RWPE2 (cell line): ENCODE measurements at regions not wholly inside any gene's neighbourhood (a gene's known extent, or its start where the extent isn't known, plus 50 kb on each side); places are given as distances from the start of the nearest gene placed in this dataset.
"Not testable (repeated sequence)": the region's sequence is repeated elsewhere in the genome, so short reads cannot be mapped to it uniquely, and the experiment has no call there.

Experiments used
- ATAC-seq: fragments of 200-7000 bp; cut with Tn5 transposase; 3 replicates; pipeline ENCODE4 v1.9.1; 2021; ENCODE audit warnings: low read depth
- DNase-seq: peaks from one replicate; pipeline ENCODE4 v3.0.0-alpha.2; 2020; ENCODE audit warnings: low spot score
- H3K27ac ChIP-seq: fragments of 450-650 bp; 2 replicates; pipeline ENCODE4 v1.5.1; 2017; ENCODE audit warnings: mild to moderate bottlenecking; ENCODE audit not compliant: poor library complexity, severe bottlenecking
- H3K27me3 ChIP-seq: fragments of 250-450 bp; sonication (Bioruptor Pico); 2 replicates; pipeline ENCODE4 v1.5.1; 2021; ENCODE audit warnings: mild to moderate bottlenecking, moderate library complexity; ENCODE audit not compliant: insufficient read depth, poor library complexity, severe bottlenecking
- H3K36me3 ChIP-seq: fragments of 250-450 bp; sonication (Bioruptor Pico); 2 replicates; pipeline ENCODE4 v1.5.1; 2020; ENCODE audit warnings: low read depth, mild to moderate bottlenecking, moderate library complexity
- H3K4me1 ChIP-seq: fragments of 250-450 bp; sonication (Bioruptor Pico); 2 replicates; pipeline ENCODE4 v1.5.1; 2021; ENCODE audit warnings: mild to moderate bottlenecking, moderate library complexity; ENCODE audit not compliant: insufficient read depth, poor library complexity, severe bottlenecking
- H3K4me3 ChIP-seq: fragments of 250-450 bp; sonication (Bioruptor Pico); 2 replicates; pipeline ENCODE4 v1.5.1; 2021; ENCODE audit warnings: mild to moderate bottlenecking, moderate library complexity; ENCODE audit not compliant: severe bottlenecking
- H3K9me3 ChIP-seq: fragments of 250-450 bp; sonication (Bioruptor Pico); 2 replicates; pipeline ENCODE4 v1.5.1; 2021; ENCODE audit warnings: mild to moderate bottlenecking, moderate library complexity; ENCODE audit not compliant: severe bottlenecking
- CTCF ChIP-seq: fragments of 450-650 bp; IDR thresholded peaks from one replicate; pipeline ENCODE4 v1.5.1; 2017; ENCODE audit warnings: mild to moderate bottlenecking, moderate library complexity; ENCODE audit not compliant: poor library complexity, severe bottlenecking

DNA sequence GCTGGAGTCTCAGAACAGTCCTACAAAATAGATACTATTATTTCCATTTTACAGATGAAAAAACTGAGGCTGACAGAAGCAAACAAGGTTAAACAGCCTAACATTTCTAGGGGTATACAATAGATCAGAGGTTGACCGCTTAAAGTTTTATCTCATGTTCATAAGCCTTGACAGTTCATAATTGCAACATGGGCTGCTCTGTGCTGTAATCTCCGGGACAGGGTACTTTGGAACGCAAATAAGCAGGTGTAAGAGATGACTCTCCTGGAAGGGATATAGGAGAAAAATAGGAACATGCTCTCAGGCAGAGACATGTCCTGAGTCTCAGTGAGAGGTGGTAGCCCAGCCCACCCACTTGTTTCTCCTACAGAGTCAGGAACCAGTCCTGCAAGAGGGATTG is 72.8 kb upstream of the RBM19 start:
- H3K4me3 ChIP-seq = no peak overlapping the region
- H3K36me3 ChIP-seq = no peaks in the 10 kb centered on the region
- TF ChIP-seq CTCF = no peak
- H3K4me1 ChIP-seq = no peaks in the 10 kb centered on the region
- H3K27ac ChIP-seq = no peak overlapping the region
- ATAC-seq (no peak), DNase-seq (no peak)
- no peaks in the 10 kb centered on the region for H3K27me3 ChIP-seq
- no peaks in the 10 kb centered on the region for H3K9me3 ChIP-seq

- DNase-seq (no peak), ATAC-seq (no peak)
- TF ChIP-seq CTCF = no peak
- Histone ChIP-seq H3K9me3 (no peaks in the 10 kb centered on the region), H3K4me1 (no peaks in the 10 kb centered on the region), H3K27me3 (no peaks in the 10 kb centered on the region), H3K4me3 (no peak overlapping the region), H3K27ac (no peak overlapping the region), H3K36me3 (no peaks in the 10 kb centered on the region)
These were observed 66.7 kb upstream of the RBM19 start for GRCh38 chr12:114032801-114033200.

- Histone ChIP-seq H3K36me3 (no peaks in the 10 kb centered on the region), H3K4me3 (no peak overlapping the region), H3K27me3 (no peaks in the 10 kb centered on the region), H3K27ac (no peak overlapping the region), H3K4me1 (no peaks in the 10 kb centered on the region), H3K9me3 (no peaks in the 10 kb centered on the region)
- no peak for TF ChIP-seq CTCF
- ATAC-seq (no peak), DNase-seq (no peak)
These were observed 64.3 kb upstream of the RBM19 start for GRCh38 chr12:114030451-114030850.

DNA sequence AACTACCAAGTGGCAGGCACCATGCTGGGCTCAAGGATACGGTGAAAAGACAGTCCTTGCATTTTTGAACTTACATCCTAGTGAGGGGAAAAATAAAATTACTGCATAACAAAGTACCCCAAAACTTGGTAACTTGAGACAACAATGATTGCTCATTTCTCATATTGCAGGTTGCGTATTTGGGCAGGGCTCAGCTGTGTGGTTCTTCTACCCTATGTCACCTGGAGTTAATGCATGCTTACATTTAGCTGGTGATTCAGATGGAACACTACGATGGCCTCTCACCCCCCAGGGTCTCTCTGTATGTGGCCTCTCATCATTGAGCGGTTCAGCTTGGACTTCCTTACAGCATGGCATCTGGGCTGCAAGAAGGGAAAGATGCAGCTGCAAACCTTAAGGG is 60.7 kb upstream of the RBM19 start:
- Histone ChIP-seq H3K4me1 (no peaks in the 10 kb centered on the region), H3K27ac (no peak overlapping the region), H3K27me3 (no peaks in the 10 kb centered on the region), H3K4me3 (no peak overlapping the region), H3K36me3 (no peaks in the 10 kb centered on the region), H3K9me3 (no peaks in the 10 kb centered on the region)
- DNase-seq (no peak), ATAC-seq (no peak)
- TF ChIP-seq CTCF = no peak

GRCh38 chr12:114025935-114026334 is 59.8 kb upstream of the RBM19 start:
- no peak for DNase-seq
- no peak for TF ChIP-seq CTCF
- Histone ChIP-seq H3K4me1 (no peaks in the 10 kb centered on the region), H3K4me3 (no peak overlapping the region), H3K36me3 (no peaks in the 10 kb centered on the region), H3K27ac (no peak overlapping the region), H3K9me3 (no peaks in the 10 kb centered on the region), H3K27me3 (no peaks in the 10 kb centered on the region)
- no peak for ATAC-seq

- H3K4me3 ChIP-seq, H3K27me3 ChIP-seq, H3K27ac ChIP-seq, DNase-seq, H3K36me3 ChIP-seq, H3K4me1 ChIP-seq, ATAC-seq, H3K9me3 ChIP-seq: not testable (repeated sequence)
These were observed 56.0 kb upstream of the RBM19 start for GRCh38 chr12:114022081-114022480.
